HEK293 (cell line): ENCODE measurements at regions not wholly inside any gene's neighbourhood (a gene's known extent, or its start where the extent isn't known, plus 50 kb on each side); places are given as distances from the start of the nearest gene placed in this dataset.
"Not testable (repeated sequence)": the region's sequence is repeated elsewhere in the genome, so short reads cannot be mapped to it uniquely, and the experiment has no call there.

Experiments
- CTCF ChIA-PET: fragments of 350-600 bp; formaldehyde crosslinking; extraction: SDS; loops from one replicate; lab custom pipeline; 2021; ENCODE audit warnings: antibody characterized with exemption; lab: Yijun Ruan, JAX
- POLR2A ChIA-PET: fragments of 300-600 bp; formaldehyde crosslinking; extraction: SDS; loops from one replicate; lab custom pipeline; 2020; ENCODE audit warnings: antibody characterized with exemption, inconsistent platforms; lab: Yijun Ruan, JAX
- H3K27ac ChIP-seq: fragments of 200-500 bp; sonication (Bioruptor generic); 2 replicates; pipeline ENCODE4 v1.5.1; 2014; ENCODE audit warnings: low read depth, low read length, control low read depth, inconsistent platforms; ENCODE audit errors: extremely low read depth
- H3K36me3 ChIP-seq, 2 experiments: fragments of 200-500 bp in 1 of 2; sonication (Bioruptor generic) in 1 of 2; 1 replicate in 1 of 2; 2 replicates in 1 of 2; pipeline ENCODE4 v1.5.1; 2014 to 2017; ENCODE audit warnings: inconsistent platforms in 2 of 2, low read length in 2 of 2; ENCODE audit not compliant: control insufficient read depth in 2 of 2, insufficient read depth in 1 of 2
- H3K4me1 ChIP-seq: fragments of 200-500 bp; sonication (Bioruptor generic); 2 replicates; pipeline ENCODE4 v1.5.1; 2014; ENCODE audit warnings: mild to moderate bottlenecking, low read length, inconsistent platforms; ENCODE audit not compliant: control insufficient read depth, insufficient read depth
- H3K4me3 ChIP-seq: 2 replicates; pipeline ENCODE4 v1.5.1; 2011; ENCODE audit warnings: low read depth, mild to moderate bottlenecking, control low read depth, low read length, moderate library complexity
- H3K9me3 ChIP-seq: fragments of 200-500 bp; sonication (Bioruptor generic); 2 replicates; pipeline ENCODE4 v1.5.1; 2014; ENCODE audit warnings: low read depth, low read length, inconsistent platforms; ENCODE audit not compliant: control insufficient read depth, insufficient read depth
- AEBP2 ChIP-seq: fragments of 450-650 bp; formaldehyde crosslinking; IDR thresholded peaks from 2 replicates; pipeline ENCODE4 v1.5.1; 2016; ENCODE audit warnings: missing biosample characterization, missing genetic modification characterization, borderline replicate concordance
- INSM2 ChIP-seq: fragments of 450-650 bp; formaldehyde crosslinking; IDR thresholded peaks from 2 replicates; pipeline ENCODE4 v1.5.1; 2016; ENCODE audit warnings: missing biosample characterization, missing genetic modification characterization
- MYNN ChIP-seq: fragments of 450-650 bp; formaldehyde crosslinking; IDR thresholded peaks from 2 replicates; pipeline ENCODE4 v1.5.1; 2016; ENCODE audit warnings: missing biosample characterization, missing genetic modification characterization, borderline replicate concordance
- SETDB1 ChIP-seq: IDR thresholded peaks from one replicate; pipeline ENCODE4 v1.6.1; 2017; ENCODE audit warnings: mild to moderate bottlenecking, low read length, moderate library complexity, mixed read lengths; ENCODE audit not compliant: insufficient read length
- SP3 ChIP-seq: fragments of 450-650 bp; formaldehyde crosslinking; IDR thresholded peaks from 2 replicates; pipeline ENCODE4 v1.5.1; 2016; ENCODE audit warnings: missing biosample characterization, missing genetic modification characterization
- ZBTB6 ChIP-seq: fragments of 450-650 bp; formaldehyde crosslinking; IDR thresholded peaks from 2 replicates; pipeline ENCODE4 v1.5.1; 2017; ENCODE audit warnings: missing biosample characterization, missing genetic modification characterization
- ZNF112 ChIP-seq: fragments of 450-650 bp; formaldehyde crosslinking; IDR thresholded peaks from 2 replicates; pipeline ENCODE4 v1.5.0; 2017; ENCODE audit warnings: missing biosample characterization, missing genetic modification characterization
- ZNF391 ChIP-seq: fragments of 450-650 bp; formaldehyde crosslinking; IDR thresholded peaks from 2 replicates; pipeline ENCODE4 v1.5.1; 2016; ENCODE audit warnings: low read depth, missing biosample characterization, missing genetic modification characterization, borderline replicate concordance
- ZNF423 ChIP-seq: fragments of 450-650 bp; formaldehyde crosslinking; IDR thresholded peaks from 2 replicates; pipeline ENCODE4 v1.5.1; 2016; ENCODE audit warnings: missing biosample characterization, missing genetic modification characterization
- ZNF501 ChIP-seq: fragments of 450-650 bp; formaldehyde crosslinking; IDR thresholded peaks from 2 replicates; pipeline ENCODE4 v1.5.1; 2016; ENCODE audit warnings: missing biosample characterization, missing genetic modification characterization
- ZNF513 ChIP-seq: fragments of 450-650 bp; IDR thresholded peaks from 2 replicates; pipeline ENCODE4 v1.5.1; 2018; ENCODE audit warnings: missing biosample characterization, missing genetic modification characterization
- ZNF585B ChIP-seq: fragments of 450-650 bp; formaldehyde crosslinking; IDR thresholded peaks from 2 replicates; pipeline ENCODE4 v1.5.1; 2016; ENCODE audit warnings: missing biosample characterization, missing genetic modification characterization
- ZNF654 ChIP-seq: fragments of 450-650 bp; formaldehyde crosslinking; IDR thresholded peaks from 2 replicates; pipeline ENCODE4 v1.5.1; 2016; ENCODE audit warnings: low read depth, missing biosample characterization, missing genetic modification characterization
- ZNF660 ChIP-seq: fragments of 450-650 bp; IDR thresholded peaks from 2 replicates; pipeline ENCODE4 v1.5.1; 2018; ENCODE audit warnings: missing biosample characterization, mild to moderate bottlenecking, missing genetic modification characterization
- ZNF677 ChIP-seq: fragments of 450-650 bp; IDR thresholded peaks from 2 replicates; pipeline ENCODE4 v1.5.0; 2018; ENCODE audit warnings: missing biosample characterization, mild to moderate bottlenecking, missing genetic modification characterization, moderate library complexity
- ZNF785 ChIP-seq: fragments of 450-650 bp; formaldehyde crosslinking; IDR thresholded peaks from 2 replicates; pipeline ENCODE4 v1.5.1; 2016; ENCODE audit warnings: missing biosample characterization, missing genetic modification characterization
- ZNF837 ChIP-seq: fragments of 450-650 bp; formaldehyde crosslinking; IDR thresholded peaks from 2 replicates; pipeline ENCODE4 v1.5.1; 2016; ENCODE audit warnings: missing biosample characterization, missing genetic modification characterization

- POLR2A ChIA-PET, H3K9me3 ChIP-seq, H3K27ac ChIP-seq, H3K4me1 ChIP-seq, H3K4me3 ChIP-seq, H3K36me3 ChIP-seq: not testable (repeated sequence)
- CTCF ChIA-PET, result interaction anchor here (1.0 kb wide), 1 partner anchor 605 kb away, joined by 3 read pairs; no protein-coding TSS in a partner anchor
- TF ChIP-seq ZNF654 (tag by site-specific recombination), result 0 out of 2 replicates have a peak, but pooled peaks have one; percentile 7
These were observed 109.2 kb upstream of the OR13F1 start for GRCh38 chr9:104394901-104395300.

GRCh38 chr9:104412238-104412637, 91.8 kb upstream of the OR13F1 start:
- no peaks in the 10 kb centered on the region for H3K4me1 ChIP-seq
- no peaks in the 10 kb centered on the region for H3K9me3 ChIP-seq
- ChIA-PET POLR2A (no interaction called here), CTCF (no interaction called here)
- H3K4me3 ChIP-seq, result no peak overlapping the region
- H3K36me3 ChIP-seq, result no peaks in the 10 kb centered on the region
- no peak overlapping the region for H3K27ac ChIP-seq
- TF ChIP-seq ZNF837 (tag by site-specific recombination), result no peak
- TF ChIP-seq MYNN (tag by site-specific recombination), result no peak
- TF ChIP-seq SETDB1, result peak; percentile 93
- TF ChIP-seq ZNF112, result no peak
- TF ChIP-seq ZNF785 (tag by site-specific recombination), result no peak
- no peak for TF ChIP-seq SP3 (tag by site-specific recombination)

- TF ChIP-seq AEBP2 (tag by site-specific recombination) (no peak), ZNF391 (tag by site-specific recombination) (no peak), ZNF660 (no peak), ZNF513 (tag by site-specific recombination) (no peak), ZNF501 (tag by site-specific recombination) (no peak), ZBTB6 (no peak), ZNF585B (no peak), ZNF423 (tag by site-specific recombination) (no peak), ZNF677 (no peak), INSM2 (no peak)
- TF ChIP-seq, all 188 proteins: peak for 0
- ChIA-PET CTCF (no interaction called here), POLR2A (no interaction called here)
These were observed 87.6 kb upstream of the OR13F1 start for GRCh38 chr9:104416470-104416869.

More at GRCh38 chr9:104416470-104416869, 87.6 kb upstream of the OR13F1 start:
- Histone ChIP-seq H3K9me3 (no peaks in the 10 kb centered on the region), H3K4me3 (no peak overlapping the region), H3K27ac (no peak overlapping the region), H3K4me1 (no peaks in the 10 kb centered on the region), H3K36me3 (no peaks in the 10 kb centered on the region)
